Urinary bladder (tissue), 3 donors: ENCODE measurements at regions not wholly inside any gene's neighbourhood (a gene's known extent, or its start where the extent isn't known, plus 50 kb on each side); places are given as distances from the start of the nearest gene placed in this dataset.

ENCODE experiments used
- DNase-seq: peaks from one replicate; pipeline ENCODE4 v3.0.0-alpha.2; 2015; ENCODE audit errors: extremely low spot score
- H3K27ac ChIP-seq: one replicate; pipeline ENCODE4 v1.5.1; 2013; ENCODE audit warnings: low read depth, mild to moderate bottlenecking, moderate library complexity
- H3K36me3 ChIP-seq: one replicate; pipeline ENCODE4 v1.6.1; 2013; ENCODE audit warnings: mild to moderate bottlenecking, moderate library complexity; ENCODE audit not compliant: insufficient read depth
- H3K4me1 ChIP-seq: one replicate; pipeline ENCODE4 v1.6.1; 2013; ENCODE audit warnings: mild to moderate bottlenecking, moderate library complexity; ENCODE audit not compliant: insufficient read depth
- H3K4me3 ChIP-seq: one replicate; pipeline ENCODE4 v1.5.1; 2013; ENCODE audit warnings: low read depth, low read length
- WGBS: extraction: QIAGEN DNeasy Blood & Tissue Kit; methylation state at CpG from one replicate; pipeline ENCODE4 v1.1.7; 2013; 5-methylcytosine and 5-hydroxymethylcytosine counted together
- donor health status: healthy with polysubstance abuse.
- donor health status: healthy.

DNA sequence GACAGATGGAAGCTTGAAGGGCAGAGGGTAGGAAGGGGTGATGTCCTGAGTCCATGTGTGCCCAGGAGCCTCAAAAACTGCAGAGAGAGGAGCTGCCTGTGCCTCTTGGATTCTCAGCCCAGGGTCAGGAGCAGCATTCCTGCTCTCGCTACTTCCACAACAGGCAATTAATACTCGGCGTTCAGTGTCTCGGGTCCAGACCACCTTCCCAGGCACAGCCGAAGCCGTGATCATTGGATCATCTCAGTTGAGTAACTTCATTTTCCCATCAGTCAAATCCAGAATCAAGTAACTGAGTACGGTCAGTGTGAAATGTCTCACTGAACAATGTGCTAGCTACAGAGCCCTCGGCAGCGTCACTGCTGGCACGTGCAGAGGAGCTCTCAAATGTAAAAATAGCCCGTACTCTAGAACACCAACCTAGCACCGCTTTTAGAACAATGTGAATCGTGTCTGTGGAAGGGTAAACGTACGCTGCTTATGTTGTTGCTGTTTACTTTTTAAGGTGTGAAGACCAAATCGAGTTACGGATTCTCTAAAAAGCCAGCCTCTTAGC, 63.5 kb upstream of the IRX4 start:
- Histone ChIP-seq H3K27ac (no peak overlapping the region), H3K4me3 (no peak overlapping the region), H3K4me1 (no peaks in the 10 kb centered on the region), H3K36me3 (no peaks in the 10 kb centered on the region)
- no peak for DNase-seq
- WGBS = 65% methylated on average over 17 of the region's 17 CpGs

DNA sequence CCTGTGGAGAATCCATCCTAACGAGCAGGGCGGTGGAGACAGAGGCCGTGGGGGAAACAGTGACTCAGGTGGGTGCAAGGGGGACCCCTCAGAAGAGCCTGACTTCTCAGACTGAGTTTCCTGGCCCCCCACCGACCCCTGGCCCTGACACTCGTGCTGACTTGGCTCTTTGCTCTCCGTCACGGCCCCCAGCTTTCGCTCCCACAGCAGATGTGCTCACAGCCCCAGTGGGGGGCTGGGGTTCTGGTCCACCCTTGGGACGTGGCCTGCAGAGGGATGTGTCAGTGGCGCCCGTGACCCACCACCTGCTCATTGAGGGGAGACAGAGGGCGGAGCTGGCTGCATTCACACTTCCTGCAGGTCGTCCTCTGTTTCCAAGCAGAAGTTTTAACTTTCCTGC, 62.9 kb upstream of the IRX4 start:
- 80% methylated on average over 13 of the region's 13 CpGs for WGBS
- H3K27ac ChIP-seq = no peak overlapping the region
- no peaks in the 10 kb centered on the region for H3K4me1 ChIP-seq
- no peaks in the 10 kb centered on the region for H3K36me3 ChIP-seq
- H3K4me3 ChIP-seq = no peak overlapping the region
- DNase-seq = no peak

DNA sequence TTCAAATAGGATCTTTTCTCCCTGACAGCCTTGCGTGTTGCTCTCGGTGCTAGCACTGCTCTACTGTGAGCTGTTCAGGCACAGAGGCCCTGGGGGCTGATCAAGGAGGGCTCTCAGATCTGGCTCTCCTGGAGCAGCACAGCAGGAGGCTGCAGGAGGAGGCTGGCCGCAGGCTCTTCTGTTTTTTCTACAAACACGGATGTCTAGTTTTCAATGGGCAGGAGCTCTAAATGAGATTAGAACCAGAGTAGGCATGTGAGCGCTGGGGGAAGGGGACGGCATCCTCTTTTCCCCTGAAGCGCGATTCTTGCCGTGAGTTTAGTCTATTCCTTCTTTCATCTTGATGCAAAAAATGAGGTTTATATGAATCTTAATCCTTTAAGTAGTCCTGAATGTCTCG, 61.7 kb upstream of the IRX4 start:
- 58% methylated on average over 10 of the region's 10 CpGs for WGBS
- DNase-seq = no peak
- H3K4me3 ChIP-seq = no peak overlapping the region

DNA sequence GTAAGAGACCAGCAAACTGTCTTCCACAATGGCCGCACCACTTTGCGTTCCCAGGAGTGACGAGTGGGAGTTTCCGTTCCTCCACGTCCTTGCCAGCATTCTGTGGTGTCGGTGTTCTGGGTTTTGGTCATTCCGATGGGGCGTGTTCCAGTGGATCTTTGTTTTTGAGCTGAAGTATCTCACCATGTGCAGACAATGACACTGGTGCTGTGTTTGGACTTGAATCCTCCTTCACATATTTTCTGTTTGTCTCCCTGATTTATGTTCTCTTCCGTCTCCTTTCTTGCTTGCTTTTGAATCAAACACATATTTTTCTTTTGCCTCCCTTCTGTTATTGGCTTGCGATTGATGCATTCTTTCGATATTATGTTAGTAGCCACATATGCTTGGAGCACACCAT, 60.8 kb upstream of the IRX4 start:
- Histone ChIP-seq H3K27ac (no peak overlapping the region), H3K36me3 (no peaks in the 10 kb centered on the region), H3K4me1 (no peaks in the 10 kb centered on the region), H3K4me3 (no peak overlapping the region)
- no peak for DNase-seq
- 86% methylated on average over 11 of the region's 11 CpGs for WGBS

More for the DNA sequence above, 61.7 kb upstream of the IRX4 start:
- no peaks in the 10 kb centered on the region for H3K4me1 ChIP-seq
- no peak overlapping the region for H3K27ac ChIP-seq
- H3K36me3 ChIP-seq = no peaks in the 10 kb centered on the region

DNA sequence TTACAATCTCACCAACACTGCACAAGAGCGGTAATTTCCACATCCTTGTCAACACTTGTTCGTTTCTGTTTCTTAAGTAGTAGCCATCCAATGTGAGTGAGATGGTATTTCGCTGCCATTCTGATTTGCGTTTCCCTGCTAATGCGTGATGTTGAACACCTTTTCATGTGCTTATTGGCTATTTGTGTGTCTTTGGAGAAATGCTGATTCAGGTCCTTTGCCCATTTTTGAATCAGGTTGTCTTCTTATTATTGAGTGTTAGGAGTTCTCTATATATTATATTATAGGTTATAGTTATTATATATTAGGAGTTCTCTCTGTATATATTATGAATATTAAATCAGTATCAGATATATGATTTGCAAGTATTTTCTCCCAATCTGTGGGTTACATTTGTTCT, 59.9 kb upstream of the IRX4 start:
- Histone ChIP-seq H3K27ac (no peak overlapping the region), H3K4me3 (no peak overlapping the region), H3K36me3 (no peaks in the 10 kb centered on the region), H3K4me1 (no peaks in the 10 kb centered on the region)
- WGBS = 96% methylated on average over 5 of the region's 5 CpGs
- no peak for DNase-seq

DNA sequence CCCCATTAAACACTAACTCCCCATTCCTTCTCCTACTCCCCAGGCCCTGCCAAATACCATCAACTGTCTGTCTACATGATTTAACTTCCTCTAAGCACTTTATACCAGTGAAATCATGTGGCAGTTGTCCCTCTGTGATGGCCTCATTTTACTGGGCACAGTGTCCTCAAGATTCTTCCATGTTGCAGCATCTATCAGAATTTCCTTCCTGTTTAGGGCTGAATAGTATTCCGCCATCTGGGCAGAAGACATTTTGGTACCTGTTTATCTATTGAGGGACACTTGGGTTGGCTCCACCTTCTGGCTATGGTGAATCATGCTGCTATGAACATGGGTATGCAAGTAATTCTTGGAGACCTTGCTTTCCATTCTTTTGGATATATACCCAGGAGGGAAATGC, 59.4 kb upstream of the IRX4 start:
- Histone ChIP-seq H3K4me1 (no peaks in the 10 kb centered on the region), H3K27ac (no peak overlapping the region), H3K4me3 (no peak overlapping the region), H3K36me3 (no peaks in the 10 kb centered on the region)
- WGBS = 99% methylated on average over 1 of the region's 1 CpG
- no peak for DNase-seq

DNA sequence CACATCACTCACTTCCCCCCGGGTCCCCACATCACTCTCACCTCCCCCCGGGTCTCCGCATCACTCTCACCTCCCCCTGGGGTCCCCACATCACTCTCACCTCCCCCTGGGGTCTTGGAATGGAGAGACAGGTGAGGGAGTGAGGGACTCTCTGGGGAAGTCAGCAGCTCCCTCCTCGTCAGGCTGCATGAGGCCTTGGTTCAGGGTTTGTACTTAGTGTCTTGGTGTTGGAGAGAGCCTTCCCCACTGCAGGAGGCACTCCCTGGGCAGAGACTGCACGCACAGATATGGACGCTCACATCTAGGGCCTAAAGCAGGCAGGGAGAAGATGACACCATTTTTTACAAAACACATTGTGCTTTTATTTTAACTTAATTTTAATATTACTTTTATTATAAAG, 56.5 kb upstream of the IRX4 start:
- 49% methylated on average over 6 of the region's 6 CpGs for WGBS
- H3K27ac ChIP-seq = no peak overlapping the region
- H3K36me3 ChIP-seq = no peaks in the 10 kb centered on the region
- H3K4me3 ChIP-seq = no peak overlapping the region
- no peak for DNase-seq
- H3K4me1 ChIP-seq = no peaks in the 10 kb centered on the region

DNA sequence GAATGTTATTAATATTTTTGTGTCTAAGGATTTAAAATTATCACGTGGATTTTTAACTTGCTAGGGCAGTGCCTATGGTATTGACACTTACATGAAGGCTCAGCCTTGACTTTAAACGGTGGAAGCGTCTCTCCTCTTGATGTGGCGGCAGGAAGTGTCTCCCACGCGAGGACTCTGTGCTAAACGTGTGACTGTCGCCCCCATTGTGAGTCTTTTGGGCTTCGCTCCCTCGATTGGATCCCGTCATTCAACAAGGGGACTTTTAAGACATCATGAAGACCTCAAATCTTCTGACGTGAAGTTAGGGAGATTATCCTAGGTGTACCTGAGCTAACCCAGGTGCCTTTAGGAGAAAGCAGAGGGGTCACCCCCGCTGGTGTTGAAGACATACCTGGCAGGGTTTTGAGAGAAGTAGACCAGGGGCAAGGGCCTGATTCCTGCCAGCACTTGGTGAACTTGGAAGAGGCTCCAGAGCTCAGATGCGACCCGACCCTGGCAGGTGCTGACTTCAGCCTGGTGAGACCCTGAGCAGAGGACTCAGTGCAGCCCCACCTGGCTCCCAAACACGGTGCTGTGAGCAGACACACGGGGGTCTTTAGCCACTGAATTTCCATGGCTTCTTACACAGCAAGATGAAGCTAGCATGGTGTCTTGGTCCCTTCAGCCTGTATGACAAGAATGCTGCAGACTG, 55.7 kb upstream of the IRX4 start:
- H3K27ac ChIP-seq = no peak overlapping the region
- 74% methylated on average over 17 of the region's 17 CpGs for WGBS
- no peak overlapping the region for H3K4me3 ChIP-seq
- no peaks in the 10 kb centered on the region for H3K36me3 ChIP-seq
- DNase-seq = no peak
- H3K4me1 ChIP-seq = no peaks in the 10 kb centered on the region

DNA sequence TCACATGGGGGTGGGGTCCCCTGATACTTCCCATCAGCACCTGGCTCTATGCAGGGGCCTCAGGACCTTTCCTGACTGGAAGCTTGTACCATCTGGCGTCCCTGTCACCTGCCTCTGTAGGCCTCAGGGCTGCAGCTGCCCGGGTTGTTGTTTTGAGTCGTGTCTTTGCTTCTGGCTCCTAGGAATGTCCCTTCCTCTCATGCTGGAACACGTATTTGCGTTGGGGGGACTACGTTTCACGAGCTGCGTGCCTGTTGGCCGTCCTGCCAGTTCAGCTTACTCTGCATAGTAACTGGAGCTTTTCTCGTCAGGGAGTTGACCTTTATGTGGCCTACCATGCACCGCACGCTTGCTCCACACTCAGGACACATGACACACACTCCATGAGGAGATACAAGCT, 54.9 kb upstream of the IRX4 start:
- Histone ChIP-seq H3K4me1 (no peaks in the 10 kb centered on the region), H3K36me3 (no peaks in the 10 kb centered on the region), H3K4me3 (no peak overlapping the region), H3K27ac (no peak overlapping the region)
- WGBS = 73% methylated on average over 12 of the region's 12 CpGs
- DNase-seq = no peak

DNA sequence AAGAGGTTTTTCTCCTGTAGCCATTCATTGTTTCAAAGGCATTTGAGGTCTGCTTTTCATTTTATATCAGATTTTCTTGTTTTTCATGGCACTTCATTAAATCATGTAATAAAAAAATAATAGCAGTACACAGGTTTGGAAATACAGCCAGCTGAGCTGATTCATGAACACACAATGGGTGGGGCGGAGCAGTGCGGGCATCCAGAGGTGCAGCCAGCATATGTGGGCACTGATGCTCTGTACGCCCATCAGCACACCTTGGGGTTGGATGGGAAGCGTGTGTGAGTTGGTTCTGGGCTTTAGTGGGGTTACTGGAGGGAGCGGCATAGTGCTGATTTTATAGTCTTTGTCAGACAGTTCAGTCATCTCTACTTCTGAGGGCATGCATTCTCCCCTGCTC, 54.2 kb upstream of the IRX4 start:
- no peaks in the 10 kb centered on the region for H3K36me3 ChIP-seq
- no peak for DNase-seq

DNA sequence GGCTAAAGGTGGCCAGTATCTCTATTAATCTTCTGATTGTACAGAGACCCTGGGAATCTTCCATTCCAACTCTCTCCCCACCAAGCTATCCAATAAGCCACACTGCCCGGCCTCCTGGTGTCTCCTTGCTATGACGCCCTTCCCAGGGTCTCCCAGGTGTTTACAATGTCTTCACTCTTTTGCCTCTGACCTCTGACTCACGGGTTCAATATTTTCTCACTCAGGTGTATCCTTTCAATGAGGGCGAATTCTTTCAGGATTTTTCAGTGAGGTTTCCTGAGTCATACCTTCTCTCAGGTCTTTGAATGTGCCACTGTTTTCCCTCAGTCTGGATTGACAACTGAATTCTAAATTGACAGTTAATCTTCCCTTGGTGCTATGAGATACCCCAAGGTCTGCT, 53.7 kb upstream of the IRX4 start:
- 78% methylated on average over 4 of the region's 4 CpGs for WGBS
- no peak for DNase-seq
- Histone ChIP-seq H3K27ac (no peak overlapping the region), H3K4me1 (no peaks in the 10 kb centered on the region), H3K4me3 (no peak overlapping the region), H3K36me3 (no peaks in the 10 kb centered on the region)

More for the DNA sequence above, 54.2 kb upstream of the IRX4 start:
- Histone ChIP-seq H3K27ac (no peak overlapping the region), H3K4me3 (no peak overlapping the region), H3K4me1 (no peaks in the 10 kb centered on the region)
- 73% methylated on average over 5 of the region's 5 CpGs for WGBS

DNA sequence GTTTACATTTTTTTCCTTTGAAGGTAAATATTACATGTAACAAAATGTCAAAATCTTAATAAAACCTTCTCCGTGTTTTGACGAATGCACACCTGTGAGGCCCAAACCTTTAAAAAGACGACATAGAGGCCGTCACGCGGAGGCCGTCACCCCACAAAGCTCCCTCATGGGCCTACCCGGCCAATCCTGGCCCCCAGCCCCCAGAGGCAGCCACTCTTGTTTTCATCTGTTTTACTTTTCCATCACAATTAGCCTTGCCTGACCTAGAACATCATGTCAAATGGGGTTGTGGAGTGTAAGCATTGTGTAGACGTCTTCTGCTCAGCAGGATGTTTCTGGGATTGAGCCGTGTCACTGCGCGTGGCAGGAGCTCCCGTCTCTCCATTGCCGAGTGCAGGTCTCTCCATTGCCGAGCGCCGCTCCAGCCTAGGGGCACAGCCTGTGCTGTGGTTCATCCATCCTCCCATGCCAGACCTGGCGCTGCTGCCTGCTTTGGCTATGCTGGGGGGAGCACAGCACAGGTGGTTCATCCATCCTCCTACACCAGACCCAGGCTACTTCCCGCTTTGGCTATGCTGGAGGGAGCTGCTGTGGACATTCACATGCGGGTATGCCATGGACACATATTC, 52.2 kb upstream of the IRX4 start:
- Histone ChIP-seq H3K27ac (no peak overlapping the region), H3K4me1 (no peaks in the 10 kb centered on the region), H3K36me3 (no peaks in the 10 kb centered on the region), H3K4me3 (no peak overlapping the region)
- 89% methylated on average over 20 of the region's 20 CpGs for WGBS
- no peak for DNase-seq

DNA sequence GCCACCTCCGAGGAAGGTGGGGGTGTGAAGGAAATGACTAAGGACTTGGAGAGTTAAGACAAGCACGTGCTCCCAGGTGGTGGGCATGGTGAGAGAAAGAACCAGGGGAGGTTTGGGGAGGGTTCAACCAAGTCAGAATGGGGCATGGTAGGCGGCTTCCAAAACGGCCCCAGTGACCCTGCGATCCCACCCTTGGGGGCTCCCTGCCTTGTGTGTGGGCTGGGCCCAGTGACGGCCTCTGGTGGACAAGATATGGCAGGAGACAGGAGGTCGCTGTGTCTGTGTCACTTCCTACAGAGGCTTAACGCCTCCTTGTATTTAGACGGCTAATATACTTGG, 51.3 kb upstream of the IRX4 start:
- H3K4me1 ChIP-seq = no peaks in the 10 kb centered on the region
- 87% methylated on average over 9 of the region's 9 CpGs for WGBS

DNA sequence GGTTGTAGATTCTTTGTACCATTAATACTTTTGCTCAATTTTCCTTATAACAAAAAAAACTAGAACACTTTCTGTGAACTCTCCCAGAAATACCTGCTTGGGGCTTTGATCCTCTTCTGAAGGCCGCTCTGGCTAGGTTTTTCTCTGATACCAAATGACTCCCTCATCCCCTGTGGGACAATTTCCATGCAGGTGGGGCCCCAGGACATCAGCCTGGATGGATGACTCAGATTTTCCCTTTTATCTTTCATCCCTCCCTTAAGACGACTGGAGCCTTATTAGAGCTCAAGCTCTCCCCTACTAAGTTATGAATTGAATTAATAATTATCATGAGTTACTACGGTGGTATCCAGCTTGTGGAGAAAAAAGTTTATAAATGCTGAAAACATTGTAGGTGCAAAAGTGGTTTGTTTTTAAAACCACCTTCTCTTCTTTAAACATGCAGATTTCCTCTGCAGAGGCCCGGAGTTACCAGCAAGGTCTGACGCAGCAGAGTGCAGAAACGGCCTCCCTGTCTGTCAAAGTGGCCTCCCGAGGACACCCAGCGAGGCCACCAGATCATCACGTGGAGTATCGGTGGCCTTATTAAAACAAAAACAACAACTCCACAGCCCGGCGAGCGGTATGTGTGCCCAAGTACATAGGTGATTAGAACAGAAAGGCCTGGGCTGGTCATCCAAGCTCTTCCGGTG, 50.8 kb upstream of the IRX4 start:
- Histone ChIP-seq H3K4me3 (no peak overlapping the region), H3K27ac (no peak overlapping the region), H3K36me3 (no peaks in the 10 kb centered on the region), H3K4me1 (no peaks in the 10 kb centered on the region)
- no peak for DNase-seq
- WGBS = 87% methylated on average over 14 of the region's 14 CpGs

More for the DNA sequence above, 51.3 kb upstream of the IRX4 start:
- H3K27ac ChIP-seq = no peak overlapping the region
- H3K4me3 ChIP-seq = no peak overlapping the region
- DNase-seq = no peak
- H3K36me3 ChIP-seq = no peaks in the 10 kb centered on the region
